ENCODE measurements at regions not wholly inside any gene's neighbourhood (a gene's known extent, or its start where the extent isn't known, plus 50 kb on each side); places are given as distances from the start of the nearest gene placed in this dataset.

DNA sequence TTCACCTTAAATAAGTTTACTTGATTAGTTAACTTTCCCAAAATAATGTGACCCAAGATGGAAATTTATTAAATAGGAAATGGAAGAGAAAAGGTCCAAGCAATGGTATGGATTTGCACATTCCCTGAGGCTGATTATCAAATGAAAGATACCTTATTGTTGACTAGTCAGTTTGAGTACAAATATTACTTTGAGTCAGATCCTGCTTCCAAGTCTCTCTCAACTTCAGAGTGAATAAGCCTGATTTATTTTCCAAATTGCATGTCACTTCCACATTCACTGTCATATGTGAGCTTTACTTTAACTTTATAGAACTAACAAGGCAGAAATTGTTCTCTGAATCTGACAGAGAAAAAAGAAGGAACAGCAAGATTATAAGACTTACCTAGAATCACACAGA is 520.8 kb downstream of the RAB28 start:
- TF ChIP-seq, protein P1, sequence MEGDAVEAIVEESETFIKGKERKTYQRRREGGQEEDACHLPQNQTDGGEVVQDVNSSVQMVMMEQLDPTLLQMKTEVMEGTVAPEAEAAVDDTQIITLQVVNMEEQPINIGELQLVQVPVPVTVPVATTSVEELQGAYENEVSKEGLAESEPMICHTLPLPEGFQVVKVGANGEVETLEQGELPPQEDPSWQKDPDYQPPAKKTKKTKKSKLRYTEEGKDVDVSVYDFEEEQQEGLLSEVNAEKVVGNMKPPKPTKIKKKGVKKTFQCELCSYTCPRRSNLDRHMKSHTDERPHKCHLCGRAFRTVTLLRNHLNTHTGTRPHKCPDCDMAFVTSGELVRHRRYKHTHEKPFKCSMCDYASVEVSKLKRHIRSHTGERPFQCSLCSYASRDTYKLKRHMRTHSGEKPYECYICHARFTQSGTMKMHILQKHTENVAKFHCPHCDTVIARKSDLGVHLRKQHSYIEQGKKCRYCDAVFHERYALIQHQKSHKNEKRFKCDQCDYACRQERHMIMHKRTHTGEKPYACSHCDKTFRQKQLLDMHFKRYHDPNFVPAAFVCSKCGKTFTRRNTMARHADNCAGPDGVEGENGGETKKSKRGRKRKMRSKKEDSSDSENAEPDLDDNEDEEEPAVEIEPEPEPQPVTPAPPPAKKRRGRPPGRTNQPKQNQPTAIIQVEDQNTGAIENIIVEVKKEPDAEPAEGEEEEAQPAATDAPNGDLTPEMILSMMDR (IDR thresholded peaks at IDR 0.05), result no peak
- no peak for TF ChIP-seq EP300 (IDR thresholded peaks at IDR 0.05)

All from tibial nerve (tissue), 4 donors.